H1 (cell line): ENCODE measurements at regions not wholly inside any gene's neighbourhood (a gene's known extent, or its start where the extent isn't known, plus 50 kb on each side); places are given as distances from the start of the nearest gene placed in this dataset.

ENCODE experiments used
- CTCF ChIA-PET: fragments of 300-600 bp; sonication (Branson Sonifier 250); formaldehyde crosslinking; loops from one replicate; lab custom pipeline; 2021; ENCODE audit not compliant: partially characterized antibody; lab: Charles Lee
- POLR2A ChIA-PET: fragments of 300-600 bp; sonication (Branson Sonifier 250); formaldehyde crosslinking; loops from one replicate; lab custom pipeline; 2021; ENCODE audit warnings: inconsistent platforms; ENCODE audit not compliant: partially characterized antibody; lab: Charles Lee
- DNase-seq, 2 experiments: peaks; one replicate each; pipeline versions ENCODE4 v3.0.0 to v3.0.0-alpha.2; 2010 to 2022; ENCODE audit warnings: low spot score in 2 of 2, low read depth in 1 of 2, mixed read lengths in 1 of 2
- FAIRE-seq: peaks from 2 replicates; lab custom pipeline; 2011; peaks lifted over from hg19 to GRCh38; lab: Jason Lieb, UNC
- H2AFZ ChIP-seq: 2 replicates; pipeline ENCODE4 v1.8.1; 2012; ENCODE audit warnings: low read length, inconsistent platforms
- H2AK5ac ChIP-seq: 2 replicates; pipeline ENCODE4 v1.6.1; 2013; ENCODE audit warnings: low read depth, low read length
- H2BK120ac ChIP-seq: replicated peaks from 2 replicates; pipeline ENCODE3; 2013; ENCODE audit warnings: low read depth, low read length, inconsistent platforms
- H2BK12ac ChIP-seq: 2 replicates; pipeline ENCODE4 v1.6.1; 2013; ENCODE audit warnings: low read depth, low read length
- H2BK15ac ChIP-seq: 2 replicates; pipeline ENCODE4 v1.6.1; 2013; ENCODE audit warnings: low read length
- H2BK20ac ChIP-seq: 2 replicates; pipeline ENCODE4 v1.6.1; 2013; ENCODE audit warnings: low read length
- H2BK5ac ChIP-seq: 2 replicates; pipeline ENCODE4 v1.6.1; 2013; ENCODE audit warnings: low read depth, low read length
- H3K14ac ChIP-seq: 2 replicates; pipeline ENCODE4 v1.6.1; 2013; ENCODE audit warnings: inconsistent platforms; ENCODE audit not compliant: insufficient read length
- H3K18ac ChIP-seq: 2 replicates; pipeline ENCODE4 v1.6.1; 2013; ENCODE audit warnings: low read length; ENCODE audit errors: extremely low read depth
- H3K23ac ChIP-seq: 2 replicates; pipeline ENCODE4 v1.6.1; 2013; ENCODE audit warnings: inconsistent platforms; ENCODE audit not compliant: insufficient read length
- H3K23me2 ChIP-seq: 2 replicates; pipeline ENCODE4 v1.6.1; 2013; ENCODE audit warnings: low read depth, low read length
- H3K27ac ChIP-seq: 2 replicates; pipeline ENCODE4 v1.6.1; 2011; ENCODE audit warnings: low read depth, low read length, inconsistent platforms
- H3K27me3 ChIP-seq, 4 experiments: replicated peaks in 1 of 4; 1 replicate in 1 of 4; 2 replicates in 3 of 4; pipeline versions ENCODE4 v1.6.1 to v1.8.1; 2011 to 2013; ENCODE audit warnings: low read length in 3 of 4, mild to moderate bottlenecking in 3 of 4, inconsistent platforms in 2 of 4, mixed read lengths in 2 of 4, moderate library complexity in 1 of 4; ENCODE audit not compliant: control insufficient read depth in 3 of 4, insufficient read depth in 3 of 4; ENCODE audit errors: extremely low read depth in 1 of 4
- H3K36me3 ChIP-seq, 4 experiments: 2 replicates each; pipeline versions ENCODE4 v1.6.1 to v1.8.1; 2011 to 2013; ENCODE audit warnings: mild to moderate bottlenecking in 4 of 4, low read length in 3 of 4, moderate library complexity in 2 of 4, control low read depth in 1 of 4, inconsistent platforms in 1 of 4; ENCODE audit not compliant: insufficient read depth in 4 of 4, control insufficient read depth in 2 of 4
- H3K4ac ChIP-seq: replicated peaks from 2 replicates; pipeline ENCODE3; 2013; ENCODE audit warnings: low read length, low read depth, mixed read lengths, inconsistent platforms; ENCODE audit not compliant: insufficient read length
- H3K4me1 ChIP-seq, 4 experiments: replicated peaks in 1 of 4; 1 replicate in 1 of 4; 2 replicates in 3 of 4; pipeline versions ENCODE4 v1.6.1 to v1.8.1; 2011 to 2013; ENCODE audit warnings: low read length in 3 of 4, inconsistent platforms in 2 of 4, mixed read lengths in 1 of 4; ENCODE audit not compliant: insufficient read depth in 4 of 4, control insufficient read depth in 3 of 4
- H3K4me2 ChIP-seq, 2 experiments: 2 replicates each; pipeline versions ENCODE4 v1.6.1 to v1.8.1; 2011 to 2013; ENCODE audit warnings: low read depth in 2 of 2, low read length in 2 of 2, control low read depth in 1 of 2, inconsistent platforms in 1 of 2, mild to moderate bottlenecking in 1 of 2; ENCODE audit not compliant: insufficient read depth in 1 of 2
- H3K4me3 ChIP-seq, 4 experiments: fragments of 200-600, 300-600 bp in 1 of 4; sonication (generic), shearing (Covaris generic), sonication (Bioruptor Twin) in 1 of 4; 2 replicates each; pipeline versions ENCODE4 v1.5.1 to v1.8.1; 2011 to 2016; ENCODE audit warnings: low read length in 4 of 4, low read depth in 3 of 4, control low read depth in 2 of 4, inconsistent platforms in 2 of 4, mild to moderate bottlenecking in 2 of 4, mixed read lengths in 1 of 4, moderate library complexity in 1 of 4; ENCODE audit not compliant: insufficient read depth in 2 of 4; ENCODE audit errors: extremely low read depth in 1 of 4
- H3K56ac ChIP-seq: replicated peaks from 2 replicates; pipeline ENCODE3; 2013; ENCODE audit warnings: low read depth, mild to moderate bottlenecking, mixed read lengths, low read length, inconsistent platforms; ENCODE audit not compliant: insufficient read length
- H3K79me1 ChIP-seq: 2 replicates; pipeline ENCODE4 v1.6.1; 2013; ENCODE audit warnings: low read depth, low read length, control low read depth
- H3K79me2 ChIP-seq, 2 experiments: 2 replicates each; pipeline versions ENCODE4 v1.6.1 to v1.8.1; 2012 to 2013; ENCODE audit warnings: low read length in 2 of 2, mild to moderate bottlenecking in 2 of 2, inconsistent platforms in 1 of 2; ENCODE audit not compliant: insufficient read depth in 2 of 2, control insufficient read depth in 1 of 2
- H3K9ac ChIP-seq, 4 experiments: replicated peaks in 1 of 4; 1 replicate in 1 of 4; 2 replicates in 3 of 4; pipeline versions ENCODE4 v1.6.1 to v1.8.1; 2011 to 2013; ENCODE audit warnings: low read depth in 3 of 4, low read length in 3 of 4, control low read depth in 2 of 4, mild to moderate bottlenecking in 2 of 4, moderate library complexity in 2 of 4, inconsistent platforms in 1 of 4; ENCODE audit errors: extremely low read depth in 1 of 4
- H3K9me3 ChIP-seq, 2 experiments: 2 replicates each; pipeline versions ENCODE4 v1.6.1 to v1.8.1; 2012 to 2013; ENCODE audit warnings: mild to moderate bottlenecking in 2 of 2, moderate library complexity in 2 of 2, control low read depth in 1 of 2, inconsistent platforms in 1 of 2, low read depth in 1 of 2, low read length in 1 of 2, mixed read lengths in 1 of 2; ENCODE audit not compliant: insufficient read depth in 2 of 2
- H4K20me1 ChIP-seq, 2 experiments: replicated peaks in 1 of 2; 2 replicates each; pipeline versions ENCODE3 to v1.8.1; 2011 to 2013; ENCODE audit warnings: inconsistent platforms in 2 of 2, low read length in 2 of 2, mild to moderate bottlenecking in 1 of 2; ENCODE audit not compliant: insufficient read depth in 2 of 2, control insufficient read depth in 1 of 2
- H4K5ac ChIP-seq: 2 replicates; pipeline ENCODE4 v1.6.1; 2013; ENCODE audit warnings: low read length, low read depth, mixed read lengths, inconsistent platforms; ENCODE audit not compliant: insufficient read length
- H4K8ac ChIP-seq: 2 replicates; pipeline ENCODE4 v1.8.0; 2013; ENCODE audit warnings: mild to moderate bottlenecking, moderate library complexity, low read length, inconsistent platforms; ENCODE audit not compliant: insufficient read depth; ENCODE audit errors: extremely low read depth
- H4K91ac ChIP-seq: replicated peaks from 2 replicates; pipeline ENCODE3; 2013; ENCODE audit warnings: low read length, mixed read lengths, inconsistent platforms; ENCODE audit not compliant: insufficient read length
- BCL11A ChIP-seq, 2 experiments: IDR thresholded peaks; one replicate each; pipeline ENCODE4 v1.6.1; 2011; ENCODE audit warnings: low read depth in 2 of 2, low read length in 2 of 2, mild to moderate bottlenecking in 2 of 2
- CREB1 ChIP-seq: IDR thresholded peaks from 2 replicates; pipeline ENCODE4 v1.6.1; 2012; ENCODE audit warnings: inconsistent platforms
- JUND ChIP-seq: IDR thresholded peaks from 2 replicates; pipeline ENCODE4 v1.6.1; 2011; ENCODE audit warnings: mild to moderate bottlenecking, improper control_type of control experiment, low read length
- KDM5A ChIP-seq: fragments of 200-600 bp; IDR thresholded peaks from 2 replicates; pipeline ENCODE4 v1.7.1; 2012; ENCODE audit warnings: mild to moderate bottlenecking, low read length, inconsistent platforms, mixed read lengths
- NANOG ChIP-seq: IDR thresholded peaks from 2 replicates; pipeline ENCODE4 v1.6.1; 2011; ENCODE audit warnings: low read length, low read depth, mild to moderate bottlenecking, inconsistent platforms; ENCODE audit not compliant: insufficient read depth, poor library complexity, severe bottlenecking
- POLR2AphosphoS5 ChIP-seq: IDR thresholded peaks from 2 replicates; pipeline ENCODE4 v1.6.1; 2011; ENCODE audit warnings: low read depth, low read length
- RXRA ChIP-seq: IDR thresholded peaks from 2 replicates; pipeline ENCODE4 v1.6.1; 2011; ENCODE audit warnings: low read depth, mild to moderate bottlenecking, low read length, moderate library complexity; ENCODE audit not compliant: insufficient read depth
- WGBS, 2 experiments: shearing (Covaris generic) in 1 of 2; methylation state at CpG; one replicate each; pipeline versions ENCODE4 v1.1.6 to v1.1.7; 2013 to 2015; ENCODE audit warnings: low lambda C conversion rate in 2 of 2, mixed read lengths in 2 of 2, inconsistent platforms in 1 of 2, low coverage in 1 of 2, missing lambda C conversion rate in 1 of 2; ENCODE audit not compliant: insufficient replicate concordance in 2 of 2, insufficient coverage in 1 of 2, insufficient read length in 1 of 2; ENCODE audit errors: extremely low coverage in 1 of 2, missing lambda C conversion rate in 1 of 2; 5-methylcytosine and 5-hydroxymethylcytosine counted together
- TF ChIP-seq, protein P1 (sequence below): IDR thresholded peaks from 2 replicates; pipeline ENCODE4 v1.6.1; 2012; ENCODE audit warnings: inconsistent platforms
- TF ChIP-seq, protein P2 (sequence below): IDR thresholded peaks from 2 replicates; pipeline ENCODE4 v1.6.1; 2011; ENCODE audit warnings: low read depth, mild to moderate bottlenecking, low read length; ENCODE audit not compliant: insufficient read depth

DNA sequence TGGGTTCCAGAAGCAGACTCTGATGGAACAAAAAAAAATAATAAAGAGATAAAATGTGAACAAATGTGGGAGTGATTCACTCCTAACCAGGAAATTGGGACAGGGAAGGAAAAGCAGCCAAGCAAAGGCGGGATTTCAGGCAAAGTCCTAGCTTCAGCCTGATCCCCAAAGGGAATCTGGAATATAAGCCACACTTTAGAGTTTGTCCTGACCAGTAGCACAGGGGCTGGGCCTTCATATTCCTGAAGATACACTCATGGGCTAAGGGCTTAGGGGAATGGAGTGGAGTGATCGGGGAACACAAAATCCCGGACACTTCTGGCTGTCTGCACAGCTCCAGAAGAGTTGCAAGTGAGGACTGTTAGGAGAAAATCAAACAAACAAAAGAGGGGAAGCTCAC lies 135.0 kb upstream of the COL8A1 start:
- H4K8ac ChIP-seq, result no peak overlapping the region
- H3K4me3 ChIP-seq, result no peak overlapping the region
- DNase-seq (no peak), FAIRE-seq (no peak)
- no peaks in the 10 kb centered on the region for H3K79me1 ChIP-seq
- no peak overlapping the region for H3K27ac ChIP-seq
- H3K23ac ChIP-seq, result no peak overlapping the region
- no peak overlapping the region for H3K56ac ChIP-seq
- no peak for TF ChIP-seq JUND
- TF ChIP-seq, protein P1, sequence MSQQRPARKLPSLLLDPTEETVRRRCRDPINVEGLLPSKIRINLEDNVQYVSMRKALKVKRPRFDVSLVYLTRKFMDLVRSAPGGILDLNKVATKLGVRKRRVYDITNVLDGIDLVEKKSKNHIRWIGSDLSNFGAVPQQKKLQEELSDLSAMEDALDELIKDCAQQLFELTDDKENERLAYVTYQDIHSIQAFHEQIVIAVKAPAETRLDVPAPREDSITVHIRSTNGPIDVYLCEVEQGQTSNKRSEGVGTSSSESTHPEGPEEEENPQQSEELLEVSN, result no peak
- TF ChIP-seq BCL11A (IDR thresholded peaks at IDR 0.05; ENCODE audit: low read depth in 2 of 2, low read length in 2 of 2), result no peak
- no peak for TF ChIP-seq KDM5A
- no peak for TF ChIP-seq POLR2AphosphoS5
- TF ChIP-seq RXRA, result no peak
- no peak for TF ChIP-seq CREB1
- no peak for TF ChIP-seq NANOG
- TF ChIP-seq, protein P2, sequence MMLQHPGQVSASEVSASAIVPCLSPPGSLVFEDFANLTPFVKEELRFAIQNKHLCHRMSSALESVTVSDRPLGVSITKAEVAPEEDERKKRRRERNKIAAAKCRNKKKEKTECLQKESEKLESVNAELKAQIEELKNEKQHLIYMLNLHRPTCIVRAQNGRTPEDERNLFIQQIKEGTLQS, result no peak
- H2BK12ac ChIP-seq, result no peak overlapping the region
- no peak overlapping the region for H2BK15ac ChIP-seq
- no peak overlapping the region for H2AK5ac ChIP-seq
- ChIA-PET POLR2A (no interaction called here), CTCF (interaction anchor here (1.1 to 1.6 kb wide), 4 partner anchors 30 to 330 kb away, joined by 3 to 6 read pairs (median 4); no protein-coding TSS in a partner anchor)
- H3K18ac ChIP-seq, result no peak overlapping the region
- H3K23me2 ChIP-seq, result no peaks in the 10 kb centered on the region
- H4K91ac ChIP-seq, result no peak overlapping the region
- H3K9ac ChIP-seq, result no peak overlapping the region
- 91% methylated on average over 3 of the region's 3 CpGs; no CpG with 5 or more reads in 1 of the 2 experiments for WGBS, 2 experiments
- H3K9me3 ChIP-seq, result no peaks in the 10 kb centered on the region
- H3K4me1 ChIP-seq, result no peaks in the 10 kb centered on the region
- H2BK20ac ChIP-seq, result no peak overlapping the region
- H4K20me1 ChIP-seq, result no peaks in the 10 kb centered on the region
- no peaks in the 10 kb centered on the region for H3K36me3 ChIP-seq
- no peak overlapping the region for H2BK120ac ChIP-seq
- H3K4ac ChIP-seq, result no peak overlapping the region
- no peak overlapping the region for H3K4me2 ChIP-seq
- H3K14ac ChIP-seq, result no peak overlapping the region
- H2AFZ ChIP-seq, result no peak overlapping the region; the same call in 1 of the 2 replicates
- H4K5ac ChIP-seq, result no peak overlapping the region
- no peaks in the 10 kb centered on the region for H3K79me2 ChIP-seq
- no peaks in the 10 kb centered on the region for H3K27me3 ChIP-seq
- no peak overlapping the region for H2BK5ac ChIP-seq
